WERI-Rb-1 (cell line): ENCODE measurements at regions not wholly inside any gene's neighbourhood (a gene's known extent, or its start where the extent isn't known, plus 50 kb on each side); places are given as distances from the start of the nearest gene placed in this dataset.
"Not testable (repeated sequence)": the region's sequence is repeated elsewhere in the genome, so short reads cannot be mapped to it uniquely, and the experiment has no call there.

Source experiments
- DNase-seq: peaks from one replicate; pipeline ENCODE4 v3.0.0-alpha.2; 2020
- H3K27ac ChIP-seq: fragments of 250-450 bp; sonication (Bioruptor Pico); 2 replicates; pipeline ENCODE4 v1.5.1; 2020; ENCODE audit warnings: mild to moderate bottlenecking, moderate library complexity
- H3K27me3 ChIP-seq: fragments of 250-450 bp; sonication (Bioruptor Pico); 2 replicates; pipeline ENCODE4 v1.5.1; 2021; ENCODE audit warnings: mild to moderate bottlenecking, low read depth, moderate library complexity; ENCODE audit not compliant: insufficient read depth, severe bottlenecking
- H3K36me3 ChIP-seq: fragments of 250-450 bp; sonication (Bioruptor Pico); 2 replicates; pipeline ENCODE4 v1.5.1; 2020; ENCODE audit warnings: mild to moderate bottlenecking, moderate library complexity
- H3K4me3 ChIP-seq: 2 replicates; pipeline ENCODE4 v1.5.1; 2011; ENCODE audit warnings: low read depth, mild to moderate bottlenecking, control low read depth, low read length
- H3K9me3 ChIP-seq: fragments of 250-450 bp; sonication (Bioruptor Pico); 2 replicates; pipeline ENCODE4 v1.5.1; 2021; ENCODE audit warnings: mild to moderate bottlenecking, moderate library complexity; ENCODE audit not compliant: severe bottlenecking
- TF ChIP-seq, protein P1 (sequence below): IDR thresholded peaks from 2 replicates; pipeline ENCODE4 v1.5.1; 2011; ENCODE audit warnings: low read depth, mild to moderate bottlenecking, control low read depth, inconsistent platforms, low read length

DNA sequence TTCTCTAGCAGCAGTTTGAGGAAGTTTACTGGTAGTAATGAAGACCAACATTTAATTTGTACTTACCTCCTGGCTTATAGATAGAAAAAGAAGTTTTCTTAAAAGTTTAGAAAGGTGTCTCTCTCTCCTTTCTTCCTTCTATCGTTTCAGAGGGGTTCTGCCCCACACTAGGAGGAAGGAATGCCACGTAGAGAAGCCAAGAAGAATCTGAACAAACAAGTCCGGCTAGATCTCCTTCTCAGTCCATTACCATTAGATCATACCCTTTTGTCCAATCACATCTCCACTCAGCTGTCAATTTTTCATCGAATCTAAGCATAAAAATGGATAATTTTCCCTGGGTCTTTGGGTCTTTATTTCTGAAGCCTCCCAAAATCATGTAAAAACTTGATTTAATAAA is 1048.1 kb downstream of the SI start:
- H3K4me3 ChIP-seq = no peak overlapping the region
- no peaks in the 10 kb centered on the region for H3K9me3 ChIP-seq
- no peaks in the 10 kb centered on the region for H3K36me3 ChIP-seq
- TF ChIP-seq, protein P1, sequence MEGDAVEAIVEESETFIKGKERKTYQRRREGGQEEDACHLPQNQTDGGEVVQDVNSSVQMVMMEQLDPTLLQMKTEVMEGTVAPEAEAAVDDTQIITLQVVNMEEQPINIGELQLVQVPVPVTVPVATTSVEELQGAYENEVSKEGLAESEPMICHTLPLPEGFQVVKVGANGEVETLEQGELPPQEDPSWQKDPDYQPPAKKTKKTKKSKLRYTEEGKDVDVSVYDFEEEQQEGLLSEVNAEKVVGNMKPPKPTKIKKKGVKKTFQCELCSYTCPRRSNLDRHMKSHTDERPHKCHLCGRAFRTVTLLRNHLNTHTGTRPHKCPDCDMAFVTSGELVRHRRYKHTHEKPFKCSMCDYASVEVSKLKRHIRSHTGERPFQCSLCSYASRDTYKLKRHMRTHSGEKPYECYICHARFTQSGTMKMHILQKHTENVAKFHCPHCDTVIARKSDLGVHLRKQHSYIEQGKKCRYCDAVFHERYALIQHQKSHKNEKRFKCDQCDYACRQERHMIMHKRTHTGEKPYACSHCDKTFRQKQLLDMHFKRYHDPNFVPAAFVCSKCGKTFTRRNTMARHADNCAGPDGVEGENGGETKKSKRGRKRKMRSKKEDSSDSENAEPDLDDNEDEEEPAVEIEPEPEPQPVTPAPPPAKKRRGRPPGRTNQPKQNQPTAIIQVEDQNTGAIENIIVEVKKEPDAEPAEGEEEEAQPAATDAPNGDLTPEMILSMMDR = no peak
- no peak for DNase-seq
- H3K27me3 ChIP-seq = no peaks in the 10 kb centered on the region
- no peak overlapping the region for H3K27ac ChIP-seq

DNA sequence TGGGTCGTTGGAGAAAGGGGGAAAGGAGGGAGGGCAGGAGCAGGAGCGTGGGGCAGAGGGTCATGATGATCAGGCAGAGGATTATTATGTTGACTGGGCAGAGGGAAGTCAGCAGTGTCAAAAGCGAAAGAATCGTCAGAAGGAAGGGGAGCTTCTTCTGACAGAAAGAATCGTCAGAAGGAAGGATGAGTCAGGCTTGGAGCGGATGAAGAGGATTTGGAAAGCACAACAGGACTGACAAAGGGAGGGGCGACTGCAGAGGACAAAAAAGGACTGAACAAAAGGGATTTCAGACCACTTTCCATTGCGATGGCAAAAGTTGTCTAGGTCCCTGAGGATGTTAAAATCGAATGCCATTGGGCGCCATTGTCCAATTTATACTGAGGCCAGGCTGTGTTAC is 1053.5 kb downstream of the SI start:
- Histone ChIP-seq H3K27me3 (no peaks in the 10 kb centered on the region), H3K9me3 (no peaks in the 10 kb centered on the region), H3K4me3 (no peak overlapping the region), H3K36me3 (no peaks in the 10 kb centered on the region), H3K27ac (no peak overlapping the region)
- TF ChIP-seq, protein P1 = no peak
- DNase-seq = no peak

DNA sequence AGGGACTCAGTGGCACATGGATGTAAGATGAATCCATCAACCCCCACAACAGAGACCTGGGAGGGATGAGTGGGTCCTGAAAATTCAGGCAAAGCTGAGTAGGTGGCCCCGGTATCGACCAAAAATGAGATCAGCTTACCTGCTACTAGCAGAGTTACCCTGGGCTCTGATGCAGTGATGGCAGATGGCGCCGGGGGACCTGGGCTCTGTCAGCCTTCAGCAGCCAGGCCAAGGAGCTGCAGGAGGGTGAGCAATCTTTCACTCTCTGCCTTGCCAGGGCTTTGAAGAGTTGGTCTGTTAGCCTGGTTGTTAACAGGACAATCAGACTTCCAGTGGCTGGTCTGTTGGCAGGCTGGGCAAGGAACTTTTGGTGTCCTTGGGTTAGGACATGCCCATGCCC is 1054.8 kb downstream of the SI start:
- H3K27ac ChIP-seq = no peak overlapping the region

DNA sequence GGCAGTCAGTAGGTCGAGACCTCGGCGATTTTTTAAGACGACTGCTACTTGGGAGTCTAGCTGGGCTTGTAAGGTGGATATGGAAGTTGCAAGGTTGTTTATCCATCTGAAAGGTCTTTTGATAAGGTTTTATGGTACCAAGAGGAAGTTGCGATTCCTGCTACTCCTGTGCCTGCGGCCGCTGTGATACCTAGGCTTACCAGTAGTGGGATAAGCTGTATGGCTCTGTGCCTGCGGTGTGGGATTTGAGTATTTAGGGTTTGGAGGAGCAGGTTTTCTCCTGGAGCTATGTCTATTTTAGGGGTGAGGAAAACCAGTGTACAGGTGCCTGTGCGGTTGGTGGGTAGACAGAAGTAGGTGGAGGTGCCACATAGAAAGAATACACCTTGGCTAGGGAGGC is 1059.8 kb downstream of the SI start:
- no peaks in the 10 kb centered on the region for H3K9me3 ChIP-seq
- no peaks in the 10 kb centered on the region for H3K27me3 ChIP-seq
- no peak for DNase-seq
- no peaks in the 10 kb centered on the region for H3K36me3 ChIP-seq
- H3K27ac ChIP-seq = no peak overlapping the region
- TF ChIP-seq, protein P1 = no peak
- H3K4me3 ChIP-seq = no peak overlapping the region

More for the DNA sequence above, 1054.8 kb downstream of the SI start:
- Histone ChIP-seq H3K36me3 (no peaks in the 10 kb centered on the region), H3K9me3 (no peaks in the 10 kb centered on the region), H3K4me3 (no peak overlapping the region), H3K27me3 (no peaks in the 10 kb centered on the region)
- DNase-seq = no peak
- TF ChIP-seq, protein P1 = no peak

DNA sequence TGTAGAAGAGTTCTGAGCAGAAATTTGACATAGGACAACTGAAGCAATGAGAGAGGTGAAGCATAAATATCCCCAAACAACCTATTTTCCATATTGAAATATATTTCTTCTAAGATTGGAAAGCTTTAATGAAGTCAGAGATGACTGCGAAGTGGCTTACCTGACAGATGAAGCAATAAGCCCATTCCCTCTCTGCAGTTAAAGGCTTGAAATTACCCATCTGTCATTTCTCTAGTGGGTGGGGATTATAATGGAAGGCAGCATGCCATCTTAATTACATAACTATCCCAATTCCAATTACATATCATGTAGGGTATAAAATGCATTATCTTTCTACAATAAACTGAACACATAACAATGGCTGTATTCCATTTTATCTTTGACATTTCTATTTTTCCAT is 1070.5 kb downstream of the SI start:
- no peak for DNase-seq
- no peaks in the 10 kb centered on the region for H3K36me3 ChIP-seq
- H3K27ac ChIP-seq = no peak overlapping the region
- no peaks in the 10 kb centered on the region for H3K27me3 ChIP-seq
- no peaks in the 10 kb centered on the region for H3K9me3 ChIP-seq
- TF ChIP-seq, protein P1 = no peak
- no peak overlapping the region for H3K4me3 ChIP-seq

DNA sequence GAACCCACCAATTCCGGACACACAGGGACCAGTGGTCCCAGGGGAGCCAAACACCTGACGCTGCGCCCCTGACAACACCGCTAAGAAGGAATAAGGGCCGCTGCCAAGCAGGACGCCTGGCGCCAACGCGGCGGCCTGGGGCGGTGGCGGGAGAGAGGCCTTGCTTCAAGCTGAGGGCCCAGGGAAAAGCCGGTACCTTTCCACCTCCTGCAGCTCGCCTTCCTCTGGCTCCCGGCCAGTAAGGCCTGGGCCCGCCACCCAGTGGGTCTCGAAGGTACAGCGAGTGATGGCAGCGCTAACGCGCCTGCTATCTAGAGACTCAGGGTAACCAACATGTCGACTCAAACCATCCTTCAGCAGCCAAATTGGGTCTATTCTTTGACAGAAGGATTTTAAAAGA is 1074.1 kb downstream of the SI start:
- DNase-seq = no peak
- H3K9me3 ChIP-seq = no peaks in the 10 kb centered on the region
- no peaks in the 10 kb centered on the region for H3K27me3 ChIP-seq
- no peaks in the 10 kb centered on the region for H3K36me3 ChIP-seq
- no peak overlapping the region for H3K27ac ChIP-seq
- TF ChIP-seq, protein P1 = no peak
- H3K4me3 ChIP-seq = no peak overlapping the region

DNA sequence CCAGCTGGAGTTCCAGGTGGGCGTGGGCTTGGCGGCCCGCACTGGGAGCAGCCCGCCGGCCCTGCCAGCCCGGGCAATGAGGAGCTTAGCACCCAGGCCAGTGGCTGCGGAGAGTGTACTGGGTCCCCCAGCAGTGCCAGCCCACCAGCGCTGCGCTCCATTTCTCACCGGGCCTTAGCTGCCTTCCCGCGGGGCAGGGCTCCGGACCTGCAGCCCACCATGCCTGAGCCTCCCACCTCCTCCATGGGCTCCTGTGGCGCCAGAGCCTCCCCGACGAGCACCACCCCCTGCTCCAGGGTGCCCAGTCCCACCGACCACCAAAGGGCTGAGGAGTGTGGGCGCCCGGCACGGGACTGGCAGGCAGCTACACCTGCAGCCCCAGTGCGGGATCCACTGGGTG is 1075.3 kb downstream of the SI start:
- H3K9me3 ChIP-seq, H3K4me3 ChIP-seq, DNase-seq, H3K36me3 ChIP-seq, H3K27me3 ChIP-seq, H3K27ac ChIP-seq: not testable (repeated sequence)
